Lower lobe of right lung (tissue), 2 donors: ENCODE measurements at regions not wholly inside any gene's neighbourhood (a gene's known extent, or its start where the extent isn't known, plus 50 kb on each side); places are given as distances from the start of the nearest gene placed in this dataset.

ENCODE experiments used
- ATAC-seq, 2 donors: fragments of 200-7000 bp; cut with Tn5 transposase; one replicate each; pipeline ENCODE4 v1.9.1; 2020 to 2022; ENCODE audit warnings: mild to moderate bottlenecking in 2 of 2, moderate library complexity in 2 of 2
- DNase-seq: peaks from one replicate; pipeline ENCODE4 v3.0.0-alpha.2; 2020
- H3K27ac ChIP-seq: fragments of 200-600 bp; one replicate; pipeline ENCODE4 v1.8.0; 2022
- H3K27me3 ChIP-seq: fragments of 200-600 bp; one replicate; pipeline ENCODE4 v1.8.0; 2022; ENCODE audit warnings: low read depth
- H3K36me3 ChIP-seq: fragments of 200-600 bp; one replicate; pipeline ENCODE4 v1.8.0; 2022; ENCODE audit warnings: mild to moderate bottlenecking
- H3K4me1 ChIP-seq: fragments of 200-600 bp; one replicate; pipeline ENCODE4 v1.8.0; 2022
- H3K4me3 ChIP-seq: fragments of 200-600 bp; one replicate; pipeline ENCODE4 v1.8.0; 2022; ENCODE audit warnings: mild to moderate bottlenecking
- H3K9me3 ChIP-seq: fragments of 200-600 bp; one replicate; pipeline ENCODE4 v1.8.0; 2022
- CTCF ChIP-seq: fragments of 200-600 bp; IDR thresholded peaks from one replicate; pipeline ENCODE4 v1.8.0; 2022; ENCODE audit warnings: antibody characterized with exemption, mild to moderate bottlenecking
- intact Hi-C: fragments of 100-400 bp; cut with DNase I; formaldehyde crosslinking; loops from one replicate; pipeline ENCODE4 v1.11.0; 2022
- donor health status: DM: no; HTN: yes; CAD: no; lungs with severe emphysema.

GRCh38 chr2:71778936-71779773 is 325.8 kb downstream of the DYSF start:
- H3K9me3 ChIP-seq = no peaks in the 10 kb centered on the region
- no peak for DNase-seq
- intact Hi-C loops = no loop called here
- no peak overlapping the region for H3K27ac ChIP-seq
- no peak for ATAC-seq
- H3K27me3 ChIP-seq = no peaks in the 10 kb centered on the region
- no peaks in the 10 kb centered on the region for H3K36me3 ChIP-seq
- no peak overlapping the region for H3K4me3 ChIP-seq
- no peak for TF ChIP-seq CTCF
- no peaks in the 10 kb centered on the region for H3K4me1 ChIP-seq

- no peak for DNase-seq
- intact Hi-C loops = no loop called here
Measured at GRCh38 chr2:71778514-71778913, 325.2 kb downstream of the DYSF start.

GRCh38 chr2:71777946-71778345 is 324.6 kb downstream of the DYSF start:
- intact Hi-C loops = no loop called here
- Histone ChIP-seq H3K27ac (no peak overlapping the region), H3K27me3 (no peaks in the 10 kb centered on the region), H3K9me3 (no peaks in the 10 kb centered on the region), H3K36me3 (no peaks in the 10 kb centered on the region), H3K4me1 (no peaks in the 10 kb centered on the region), H3K4me3 (no peak overlapping the region)
- DNase-seq = no peak
- TF ChIP-seq CTCF = no peak
- ATAC-seq = no peak

More at GRCh38 chr2:71778514-71778913, 325.2 kb downstream of the DYSF start:
- no peak overlapping the region for H3K27ac ChIP-seq
- no peak overlapping the region for H3K4me3 ChIP-seq
- H3K27me3 ChIP-seq = no peaks in the 10 kb centered on the region
- H3K9me3 ChIP-seq = no peaks in the 10 kb centered on the region
- no peaks in the 10 kb centered on the region for H3K36me3 ChIP-seq
- H3K4me1 ChIP-seq = no peaks in the 10 kb centered on the region
- no peak for ATAC-seq
- no peak for TF ChIP-seq CTCF

- intact Hi-C loops = no loop called here
- no peak for DNase-seq
- H3K4me3 ChIP-seq = no peak overlapping the region
- no peak overlapping the region for H3K27ac ChIP-seq
- no peaks in the 10 kb centered on the region for H3K4me1 ChIP-seq
- H3K36me3 ChIP-seq = no peaks in the 10 kb centered on the region
- no peaks in the 10 kb centered on the region for H3K9me3 ChIP-seq
- no peak for TF ChIP-seq CTCF
- H3K27me3 ChIP-seq = no peaks in the 10 kb centered on the region
- no peak for ATAC-seq
Measured at GRCh38 chr2:71776227-71776626, 322.9 kb downstream of the DYSF start.

- Histone ChIP-seq H3K4me1 (no peaks in the 10 kb centered on the region), H3K4me3 (no peak overlapping the region), H3K9me3 (no peaks in the 10 kb centered on the region), H3K27me3 (no peaks in the 10 kb centered on the region), H3K27ac (no peak overlapping the region), H3K36me3 (no peaks in the 10 kb centered on the region)
- DNase-seq (no peak), ATAC-seq (no peak)
- TF ChIP-seq CTCF = no peak
- intact Hi-C loops = no loop called here
Measured at GRCh38 chr2:71773218-71773617, 319.9 kb downstream of the DYSF start.
